ENCODE measurements at regions not wholly inside any gene's neighbourhood (a gene's known extent, or its start where the extent isn't known, plus 50 kb on each side); places are given as distances from the start of the nearest gene placed in this dataset.

- TF ChIP-seq ZNF274 (IDR thresholded peaks at IDR 0.05; ENCODE audit: low read depth, low read length) (no peak), YY1 (IDR thresholded peaks at IDR 0.05; ENCODE audit: insufficient read depth, insufficient read length) (no peak), SUZ12 (IDR thresholded peaks at IDR 0.05; ENCODE audit: extremely low read depth, insufficient read depth, insufficient read length) (no peak)
These were observed 116.6 kb downstream of the FAM170A start for GRCh38 chr5:119745976-119746375.
